Keratinocyte (primary cell): ENCODE measurements at regions not wholly inside any gene's neighbourhood (a gene's known extent, or its start where the extent isn't known, plus 50 kb on each side); places are given as distances from the start of the nearest gene placed in this dataset.

Experiments
- DNase-seq: peaks from one replicate; pipeline ENCODE4 v3.0.0-alpha.2; 2011; ENCODE audit warnings: low read depth, missing footprints, low spot score
- FAIRE-seq: peaks from 2 replicates; lab custom pipeline; 2011; peaks lifted over from hg19 to GRCh38; lab: Jason Lieb, UNC
- H2AFZ ChIP-seq: 2 replicates; pipeline ENCODE4 v1.6.0; 2012; ENCODE audit warnings: low read length, control low read depth, inconsistent platforms; ENCODE audit not compliant: control insufficient read depth
- H3K27ac ChIP-seq: 2 replicates; pipeline ENCODE4 v1.5.1; 2011; ENCODE audit warnings: low read length; ENCODE audit not compliant: control insufficient read depth, insufficient read depth
- H3K27me3 ChIP-seq: 3 replicates; pipeline ENCODE4 v1.6.0; 2011; ENCODE audit warnings: low read length; ENCODE audit not compliant: control insufficient read depth, insufficient read depth; ENCODE audit errors: extremely low read depth
- H3K36me3 ChIP-seq, 2 experiments: 2 replicates in 1 of 2; 3 replicates in 1 of 2; pipeline ENCODE4 v1.5.1; 2011; ENCODE audit warnings: low read length in 2 of 2, mild to moderate bottlenecking in 1 of 2; ENCODE audit not compliant: control insufficient read depth in 2 of 2, insufficient read depth in 2 of 2; ENCODE audit errors: extremely low read depth in 1 of 2
- H3K4me1 ChIP-seq: 3 replicates; pipeline ENCODE4 v1.5.1; 2011; ENCODE audit warnings: low read length; ENCODE audit not compliant: control insufficient read depth, insufficient read depth; ENCODE audit errors: extremely low read depth
- H3K4me2 ChIP-seq: 3 replicates; pipeline ENCODE4 v1.6.0; 2011; ENCODE audit warnings: low read depth, low read length; ENCODE audit not compliant: control insufficient read depth, insufficient read depth; ENCODE audit errors: extremely low read depth
- H3K4me3 ChIP-seq, 3 experiments: fragments of 200-600 bp in 1 of 3; sonication (generic) in 1 of 3; 2 replicates in 2 of 3; 3 replicates in 1 of 3; pipeline ENCODE4 v1.5.1; 2011 to 2016; ENCODE audit warnings: low read length in 3 of 3, mild to moderate bottlenecking in 3 of 3, control low read depth in 2 of 3, inconsistent platforms in 1 of 3, low read depth in 1 of 3, mixed read lengths in 1 of 3, mixed run types in 1 of 3, moderate library complexity in 1 of 3; ENCODE audit not compliant: control insufficient read depth in 2 of 3, insufficient read depth in 2 of 3; ENCODE audit errors: extremely low read depth in 1 of 3
- H3K79me2 ChIP-seq: 2 replicates; pipeline ENCODE4 v1.6.0; 2012; ENCODE audit warnings: low read length; ENCODE audit not compliant: control insufficient read depth, insufficient read depth
- H3K9ac ChIP-seq: 3 replicates; pipeline ENCODE4 v1.6.0; 2011; ENCODE audit warnings: low read length; ENCODE audit not compliant: control insufficient read depth, insufficient read depth; ENCODE audit errors: extremely low read depth
- H3K9me1 ChIP-seq: 3 replicates; pipeline ENCODE4 v1.6.0; 2011; ENCODE audit warnings: low read length; ENCODE audit not compliant: control insufficient read depth, insufficient read depth; ENCODE audit errors: extremely low read depth
- H3K9me3 ChIP-seq: 2 replicates; pipeline ENCODE4 v1.5.1; 2012; ENCODE audit warnings: low read depth, low read length; ENCODE audit not compliant: control insufficient read depth
- H4K20me1 ChIP-seq: 3 replicates; pipeline ENCODE4 v1.6.0; 2011; ENCODE audit warnings: low read length; ENCODE audit not compliant: control insufficient read depth, insufficient read depth; ENCODE audit errors: extremely low read depth
- EZH2 ChIP-seq: IDR thresholded peaks from one replicate; pipeline ENCODE4 v1.6.1; 2012; ENCODE audit warnings: inconsistent platforms, mild to moderate bottlenecking, low read length, moderate library complexity
- dilution Hi-C: fragments of 300-500 bp; cut with MboI; formaldehyde crosslinking; loops from one replicate; pipeline ENCODE4 v1.7.0; 2020; ENCODE audit warnings: low sequenced_read_pairs; ENCODE audit not compliant: extremely low pct_ligation_motif_present
- TF ChIP-seq, protein P1 (sequence below), 3 experiments: IDR thresholded peaks in 1 of 3; conservative IDR thresholded peaks in 1 of 3; optimal IDR thresholded peaks in 1 of 3; 2 replicates in 2 of 3; 3 replicates in 1 of 3; pipeline versions ENCODE3 to v1.5.1; 2011; ENCODE audit warnings: low read length in 3 of 3, mild to moderate bottlenecking in 3 of 3, moderate library complexity in 2 of 3, control low read depth in 1 of 3, inconsistent platforms in 1 of 3; ENCODE audit not compliant: insufficient read depth in 2 of 3; ENCODE audit errors: extremely low read depth in 1 of 3

DNA sequence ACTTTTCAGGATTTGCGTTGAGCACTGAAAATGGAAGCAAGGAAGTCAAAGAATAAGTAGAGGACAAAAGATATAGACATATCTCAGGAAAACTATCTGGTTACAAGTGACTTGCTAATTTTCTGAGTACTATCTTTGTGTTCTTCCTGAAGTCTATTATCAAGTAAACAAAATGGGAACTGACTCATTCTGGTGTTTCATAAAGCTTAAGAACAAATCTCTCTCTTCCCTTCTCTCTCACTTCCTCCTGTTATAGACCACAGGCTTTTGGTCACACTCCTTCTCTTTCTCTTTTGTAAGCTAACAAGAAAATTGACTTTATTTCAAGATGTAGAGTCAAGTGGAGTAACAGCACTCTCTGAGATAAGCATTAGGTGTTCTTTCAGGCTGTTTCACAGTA, 406.6 kb upstream of the SYT1 start:
- Histone ChIP-seq H3K9me1 (no peaks in the 10 kb centered on the region), H3K4me2 (no peak overlapping the region), H3K4me3 (no peak overlapping the region), H3K27me3 (no peaks in the 10 kb centered on the region), H3K27ac (no peak overlapping the region), H3K79me2 (no peaks in the 10 kb centered on the region), H3K9ac (no peak overlapping the region), H3K9me3 (no peaks in the 10 kb centered on the region), H2AFZ (no peak overlapping the region), H3K4me1 (no peaks in the 10 kb centered on the region), H3K36me3 (no peaks in the 10 kb centered on the region), H4K20me1 (no peaks in the 10 kb centered on the region)
- no peak for TF ChIP-seq EZH2
- TF ChIP-seq, protein P1, sequence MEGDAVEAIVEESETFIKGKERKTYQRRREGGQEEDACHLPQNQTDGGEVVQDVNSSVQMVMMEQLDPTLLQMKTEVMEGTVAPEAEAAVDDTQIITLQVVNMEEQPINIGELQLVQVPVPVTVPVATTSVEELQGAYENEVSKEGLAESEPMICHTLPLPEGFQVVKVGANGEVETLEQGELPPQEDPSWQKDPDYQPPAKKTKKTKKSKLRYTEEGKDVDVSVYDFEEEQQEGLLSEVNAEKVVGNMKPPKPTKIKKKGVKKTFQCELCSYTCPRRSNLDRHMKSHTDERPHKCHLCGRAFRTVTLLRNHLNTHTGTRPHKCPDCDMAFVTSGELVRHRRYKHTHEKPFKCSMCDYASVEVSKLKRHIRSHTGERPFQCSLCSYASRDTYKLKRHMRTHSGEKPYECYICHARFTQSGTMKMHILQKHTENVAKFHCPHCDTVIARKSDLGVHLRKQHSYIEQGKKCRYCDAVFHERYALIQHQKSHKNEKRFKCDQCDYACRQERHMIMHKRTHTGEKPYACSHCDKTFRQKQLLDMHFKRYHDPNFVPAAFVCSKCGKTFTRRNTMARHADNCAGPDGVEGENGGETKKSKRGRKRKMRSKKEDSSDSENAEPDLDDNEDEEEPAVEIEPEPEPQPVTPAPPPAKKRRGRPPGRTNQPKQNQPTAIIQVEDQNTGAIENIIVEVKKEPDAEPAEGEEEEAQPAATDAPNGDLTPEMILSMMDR (optimal IDR thresholded peaks at IDR 0.05 in 1 of 3, IDR thresholded peaks at IDR 0.05 in 1 of 3, conservative IDR thresholded peaks at IDR 0.05 in 1 of 3; ENCODE audit: extremely low read depth in 1 of 3, insufficient read depth in 2 of 3, low read length in 3 of 3), result no peak
- dilution Hi-C loops, result no loop called here
- DNase-seq (no peak), FAIRE-seq (no peak)

DNA sequence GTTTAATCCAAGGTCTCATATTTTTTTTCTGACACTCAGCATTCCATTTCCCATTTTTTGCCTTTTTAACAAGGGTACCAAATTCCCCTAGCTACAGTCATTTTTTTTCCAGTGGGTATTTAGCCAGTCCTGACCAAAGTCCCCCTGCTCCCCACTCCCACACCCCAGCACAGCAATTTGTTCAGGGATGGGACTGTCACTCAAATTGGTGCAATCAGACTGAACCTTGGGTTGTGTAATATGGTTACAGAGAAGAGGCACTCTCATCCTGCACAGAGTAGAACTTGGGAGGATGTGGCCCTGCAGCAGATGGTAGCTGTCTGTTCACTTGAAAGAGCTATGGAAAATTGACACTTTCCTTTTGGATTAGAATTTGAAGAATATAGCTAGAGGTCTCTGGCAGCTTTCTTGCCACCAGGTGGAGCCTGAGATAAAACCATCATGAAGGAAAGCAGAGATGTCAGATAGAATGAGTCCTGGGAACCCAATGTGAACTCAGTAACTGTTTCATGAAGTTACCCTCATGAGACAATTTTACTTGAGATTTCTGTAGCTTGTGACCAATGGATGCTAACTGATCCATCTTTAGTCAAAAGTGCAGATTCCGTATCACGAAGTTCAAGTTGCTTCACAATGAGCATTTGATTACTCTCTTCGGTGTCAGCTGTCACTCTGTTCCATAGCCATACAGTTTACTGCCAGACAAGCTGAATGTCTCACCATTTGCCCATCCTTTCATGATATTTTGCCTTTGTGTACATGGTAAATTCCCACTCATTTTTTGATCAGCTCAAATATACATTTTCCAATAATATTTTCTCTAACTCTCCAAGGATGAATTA, 394.0 kb upstream of the SYT1 start:
- TF ChIP-seq, protein P1 (optimal IDR thresholded peaks at IDR 0.05 in 1 of 3, IDR thresholded peaks at IDR 0.05 in 1 of 3, conservative IDR thresholded peaks at IDR 0.05 in 1 of 3; ENCODE audit: extremely low read depth in 1 of 3, insufficient read depth in 2 of 3, low read length in 3 of 3), result peak; percentile 31 to 61 (median 55)
- no peak for TF ChIP-seq EZH2
- no peak overlapping the region for H3K4me3 ChIP-seq
- no peaks in the 10 kb centered on the region for H3K79me2 ChIP-seq
- no peaks in the 10 kb centered on the region for H3K4me1 ChIP-seq
- H3K36me3 ChIP-seq, result no peaks in the 10 kb centered on the region
- no peak overlapping the region for H3K4me2 ChIP-seq
- no peaks in the 10 kb centered on the region for H3K9me1 ChIP-seq
- H3K9ac ChIP-seq, result no peak overlapping the region
- no peak overlapping the region for H2AFZ ChIP-seq
- no peaks in the 10 kb centered on the region for H4K20me1 ChIP-seq
- no peaks in the 10 kb centered on the region for H3K27me3 ChIP-seq
- dilution Hi-C loops, result no loop called here
- no peak for FAIRE-seq
- no peaks in the 10 kb centered on the region for H3K9me3 ChIP-seq
- no peak overlapping the region for H3K27ac ChIP-seq
- no peak for DNase-seq
